H1 (cell line): ENCODE measurements at regions not wholly inside any gene's neighbourhood (a gene's known extent, or its start where the extent isn't known, plus 50 kb on each side); places are given as distances from the start of the nearest gene placed in this dataset.

Experiments used
- CTCF ChIA-PET: fragments of 300-600 bp; sonication (Branson Sonifier 250); formaldehyde crosslinking; loops from one replicate; lab custom pipeline; 2021; ENCODE audit not compliant: partially characterized antibody; lab: Charles Lee
- POLR2A ChIA-PET: fragments of 300-600 bp; sonication (Branson Sonifier 250); formaldehyde crosslinking; loops from one replicate; lab custom pipeline; 2021; ENCODE audit warnings: inconsistent platforms; ENCODE audit not compliant: partially characterized antibody; lab: Charles Lee
- DNase-seq, 2 experiments: peaks; one replicate each; pipeline versions ENCODE4 v3.0.0 to v3.0.0-alpha.2; 2010 to 2022; ENCODE audit warnings: low spot score in 2 of 2, low read depth in 1 of 2, mixed read lengths in 1 of 2
- FAIRE-seq: peaks from 2 replicates; lab custom pipeline; 2011; peaks lifted over from hg19 to GRCh38; lab: Jason Lieb, UNC
- H2AFZ ChIP-seq: 2 replicates; pipeline ENCODE4 v1.8.1; 2012; ENCODE audit warnings: low read length, inconsistent platforms
- H2AK5ac ChIP-seq: 2 replicates; pipeline ENCODE4 v1.6.1; 2013; ENCODE audit warnings: low read depth, low read length
- H2BK120ac ChIP-seq: replicated peaks from 2 replicates; pipeline ENCODE3; 2013; ENCODE audit warnings: low read depth, low read length, inconsistent platforms
- H2BK12ac ChIP-seq: 2 replicates; pipeline ENCODE4 v1.6.1; 2013; ENCODE audit warnings: low read depth, low read length
- H2BK15ac ChIP-seq: 2 replicates; pipeline ENCODE4 v1.6.1; 2013; ENCODE audit warnings: low read length
- H2BK20ac ChIP-seq: 2 replicates; pipeline ENCODE4 v1.6.1; 2013; ENCODE audit warnings: low read length
- H2BK5ac ChIP-seq: 2 replicates; pipeline ENCODE4 v1.6.1; 2013; ENCODE audit warnings: low read depth, low read length
- H3K14ac ChIP-seq: 2 replicates; pipeline ENCODE4 v1.6.1; 2013; ENCODE audit warnings: inconsistent platforms; ENCODE audit not compliant: insufficient read length
- H3K18ac ChIP-seq: 2 replicates; pipeline ENCODE4 v1.6.1; 2013; ENCODE audit warnings: low read length; ENCODE audit errors: extremely low read depth
- H3K23ac ChIP-seq: 2 replicates; pipeline ENCODE4 v1.6.1; 2013; ENCODE audit warnings: inconsistent platforms; ENCODE audit not compliant: insufficient read length
- H3K23me2 ChIP-seq: 2 replicates; pipeline ENCODE4 v1.6.1; 2013; ENCODE audit warnings: low read depth, low read length
- H3K27ac ChIP-seq: 2 replicates; pipeline ENCODE4 v1.6.1; 2011; ENCODE audit warnings: low read depth, low read length, inconsistent platforms
- H3K27me3 ChIP-seq, 4 experiments: replicated peaks in 1 of 4; 1 replicate in 1 of 4; 2 replicates in 3 of 4; pipeline versions ENCODE4 v1.6.1 to v1.8.1; 2011 to 2013; ENCODE audit warnings: low read length in 3 of 4, mild to moderate bottlenecking in 3 of 4, inconsistent platforms in 2 of 4, mixed read lengths in 2 of 4, moderate library complexity in 1 of 4; ENCODE audit not compliant: control insufficient read depth in 3 of 4, insufficient read depth in 3 of 4; ENCODE audit errors: extremely low read depth in 1 of 4
- H3K36me3 ChIP-seq, 4 experiments: 2 replicates each; pipeline versions ENCODE4 v1.6.1 to v1.8.1; 2011 to 2013; ENCODE audit warnings: mild to moderate bottlenecking in 4 of 4, low read length in 3 of 4, moderate library complexity in 2 of 4, control low read depth in 1 of 4, inconsistent platforms in 1 of 4; ENCODE audit not compliant: insufficient read depth in 4 of 4, control insufficient read depth in 2 of 4
- H3K4ac ChIP-seq: replicated peaks from 2 replicates; pipeline ENCODE3; 2013; ENCODE audit warnings: low read length, low read depth, mixed read lengths, inconsistent platforms; ENCODE audit not compliant: insufficient read length
- H3K4me1 ChIP-seq, 4 experiments: replicated peaks in 1 of 4; 1 replicate in 1 of 4; 2 replicates in 3 of 4; pipeline versions ENCODE4 v1.6.1 to v1.8.1; 2011 to 2013; ENCODE audit warnings: low read length in 3 of 4, inconsistent platforms in 2 of 4, mixed read lengths in 1 of 4; ENCODE audit not compliant: insufficient read depth in 4 of 4, control insufficient read depth in 3 of 4
- H3K4me2 ChIP-seq, 2 experiments: 2 replicates each; pipeline versions ENCODE4 v1.6.1 to v1.8.1; 2011 to 2013; ENCODE audit warnings: low read depth in 2 of 2, low read length in 2 of 2, control low read depth in 1 of 2, inconsistent platforms in 1 of 2, mild to moderate bottlenecking in 1 of 2; ENCODE audit not compliant: insufficient read depth in 1 of 2
- H3K4me3 ChIP-seq, 4 experiments: fragments of 200-600, 300-600 bp in 1 of 4; sonication (generic), shearing (Covaris generic), sonication (Bioruptor Twin) in 1 of 4; 2 replicates each; pipeline versions ENCODE4 v1.5.1 to v1.8.1; 2011 to 2016; ENCODE audit warnings: low read length in 4 of 4, low read depth in 3 of 4, control low read depth in 2 of 4, inconsistent platforms in 2 of 4, mild to moderate bottlenecking in 2 of 4, mixed read lengths in 1 of 4, moderate library complexity in 1 of 4; ENCODE audit not compliant: insufficient read depth in 2 of 4; ENCODE audit errors: extremely low read depth in 1 of 4
- H3K56ac ChIP-seq: replicated peaks from 2 replicates; pipeline ENCODE3; 2013; ENCODE audit warnings: low read depth, mild to moderate bottlenecking, mixed read lengths, low read length, inconsistent platforms; ENCODE audit not compliant: insufficient read length
- H3K79me1 ChIP-seq: 2 replicates; pipeline ENCODE4 v1.6.1; 2013; ENCODE audit warnings: low read depth, low read length, control low read depth
- H3K79me2 ChIP-seq, 2 experiments: 2 replicates each; pipeline versions ENCODE4 v1.6.1 to v1.8.1; 2012 to 2013; ENCODE audit warnings: low read length in 2 of 2, mild to moderate bottlenecking in 2 of 2, inconsistent platforms in 1 of 2; ENCODE audit not compliant: insufficient read depth in 2 of 2, control insufficient read depth in 1 of 2
- H3K9ac ChIP-seq, 4 experiments: replicated peaks in 1 of 4; 1 replicate in 1 of 4; 2 replicates in 3 of 4; pipeline versions ENCODE4 v1.6.1 to v1.8.1; 2011 to 2013; ENCODE audit warnings: low read depth in 3 of 4, low read length in 3 of 4, control low read depth in 2 of 4, mild to moderate bottlenecking in 2 of 4, moderate library complexity in 2 of 4, inconsistent platforms in 1 of 4; ENCODE audit errors: extremely low read depth in 1 of 4
- H3K9me3 ChIP-seq, 2 experiments: 2 replicates each; pipeline versions ENCODE4 v1.6.1 to v1.8.1; 2012 to 2013; ENCODE audit warnings: mild to moderate bottlenecking in 2 of 2, moderate library complexity in 2 of 2, control low read depth in 1 of 2, inconsistent platforms in 1 of 2, low read depth in 1 of 2, low read length in 1 of 2, mixed read lengths in 1 of 2; ENCODE audit not compliant: insufficient read depth in 2 of 2
- H4K20me1 ChIP-seq, 2 experiments: replicated peaks in 1 of 2; 2 replicates each; pipeline versions ENCODE3 to v1.8.1; 2011 to 2013; ENCODE audit warnings: inconsistent platforms in 2 of 2, low read length in 2 of 2, mild to moderate bottlenecking in 1 of 2; ENCODE audit not compliant: insufficient read depth in 2 of 2, control insufficient read depth in 1 of 2
- H4K5ac ChIP-seq: 2 replicates; pipeline ENCODE4 v1.6.1; 2013; ENCODE audit warnings: low read length, low read depth, mixed read lengths, inconsistent platforms; ENCODE audit not compliant: insufficient read length
- H4K8ac ChIP-seq: 2 replicates; pipeline ENCODE4 v1.8.0; 2013; ENCODE audit warnings: mild to moderate bottlenecking, moderate library complexity, low read length, inconsistent platforms; ENCODE audit not compliant: insufficient read depth; ENCODE audit errors: extremely low read depth
- H4K91ac ChIP-seq: replicated peaks from 2 replicates; pipeline ENCODE3; 2013; ENCODE audit warnings: low read length, mixed read lengths, inconsistent platforms; ENCODE audit not compliant: insufficient read length
- BRCA1 ChIP-seq: IDR thresholded peaks from 2 replicates; pipeline ENCODE4 v1.6.1; 2012; ENCODE audit warnings: low read depth, low read length, improper control_type of control experiment
- MAFK ChIP-seq: IDR thresholded peaks from 2 replicates; pipeline ENCODE4 v1.6.1; 2012; ENCODE audit warnings: low read depth, mild to moderate bottlenecking, improper control_type of control experiment, low read length
- RBBP5 ChIP-seq: IDR thresholded peaks from 2 replicates; pipeline ENCODE4 v1.7.1; 2012; ENCODE audit warnings: low read depth, mild to moderate bottlenecking, inconsistent platforms, low read length, moderate library complexity, borderline replicate concordance
- RFX5 ChIP-seq: IDR thresholded peaks from 2 replicates; pipeline ENCODE4 v1.6.1; 2011; ENCODE audit warnings: low read depth, low read length, improper control_type of control experiment, borderline replicate concordance
- RNF2 ChIP-seq: fragments of 200-900, 300-1000 bp; sonication (generic); IDR thresholded peaks from 2 replicates; pipeline ENCODE4 v1.7.1; 2016; ENCODE audit warnings: borderline replicate concordance, low read depth, mild to moderate bottlenecking, antibody characterized with exemption, low read length; ENCODE audit not compliant: poor library complexity, severe bottlenecking; ENCODE audit errors: missing control alignments
- WGBS, 2 experiments: shearing (Covaris generic) in 1 of 2; methylation state at CpG; one replicate each; pipeline versions ENCODE4 v1.1.6 to v1.1.7; 2013 to 2015; ENCODE audit warnings: low lambda C conversion rate in 2 of 2, mixed read lengths in 2 of 2, inconsistent platforms in 1 of 2, low coverage in 1 of 2, missing lambda C conversion rate in 1 of 2; ENCODE audit not compliant: insufficient replicate concordance in 2 of 2, insufficient coverage in 1 of 2, insufficient read length in 1 of 2; ENCODE audit errors: extremely low coverage in 1 of 2, missing lambda C conversion rate in 1 of 2; 5-methylcytosine and 5-hydroxymethylcytosine counted together

GRCh38 chr5:143977891-143978461 lies 166.0 kb downstream of the HMHB1 start:
- no peak overlapping the region for H2BK5ac ChIP-seq
- H3K79me2 ChIP-seq = no peaks in the 10 kb centered on the region
- no peak overlapping the region for H2BK15ac ChIP-seq
- H3K4me2 ChIP-seq = no peak overlapping the region
- H3K27me3 ChIP-seq = no peaks in the 10 kb centered on the region
- H2BK12ac ChIP-seq = no peak overlapping the region
- H3K27ac ChIP-seq = no peak overlapping the region
- H4K20me1 ChIP-seq = no peaks in the 10 kb centered on the region
- no peak overlapping the region for H2BK20ac ChIP-seq
- no peak overlapping the region for H4K8ac ChIP-seq
- no peak overlapping the region for H3K56ac ChIP-seq
- DNase-seq (no peak), FAIRE-seq (no peak)
- no peak overlapping the region for H3K4ac ChIP-seq
- H2BK120ac ChIP-seq = no peak overlapping the region
- no peak overlapping the region for H4K91ac ChIP-seq
- H4K5ac ChIP-seq = no peak overlapping the region
- WGBS, 2 experiments = 89% methylated on average over 1 of the region's 1 CpG; no CpG with 5 or more reads in 1 of the 2 experiments
- H3K23me2 ChIP-seq = peaks cover 2% of the 10 kb centered on the region; the same call in 1 of the 2 replicates
- TF ChIP-seq MAFK (no peak), RNF2 (no peak), RFX5 (no peak), BRCA1 (no peak), RBBP5 (no peak)
- H3K18ac ChIP-seq = no peak overlapping the region
- CTCF ChIA-PET = interaction anchor here (2.7 kb wide), 1 partner anchor 10 kb away, joined by 9 read pairs; no protein-coding TSS in a partner anchor
- no peaks in the 10 kb centered on the region for H3K36me3 ChIP-seq
- H3K4me3 ChIP-seq = no peak overlapping the region
- H3K23ac ChIP-seq = no peak overlapping the region
- H3K14ac ChIP-seq = no peak overlapping the region
- POLR2A ChIA-PET = no interaction called here
- H3K79me1 ChIP-seq = no peaks in the 10 kb centered on the region
- no peaks in the 10 kb centered on the region for H3K9me3 ChIP-seq
- H2AFZ ChIP-seq = no peak overlapping the region
- peaks cover 0 to 2% (median 0%) of the 10 kb centered on the region in 4 experiments; a peak in 1 of 7 replicates for H3K4me1 ChIP-seq
- no peak overlapping the region for H3K9ac ChIP-seq
- H2AK5ac ChIP-seq = no peak overlapping the region
